GM12878 (cell line): ENCODE measurements at regions not wholly inside any gene's neighbourhood (a gene's known extent, or its start where the extent isn't known, plus 50 kb on each side); places are given as distances from the start of the nearest gene placed in this dataset.

Experiments
- ATAC-seq: fragments of 200-7000 bp; cut with Tn5 transposase; 3 replicates; pipeline ENCODE4 v1.9.1; 2020; ENCODE audit warnings: mild to moderate bottlenecking, moderate library complexity
- BruUV-seq: library from RNA; stranded (reverse); fragments of 400-500 nt; replicated peaks from 2 replicates; lab custom pipeline; 2021; lab: Mats Ljungman, UMichigan
- CTCF ChIA-PET: fragments of 300-600 bp; sonication (Branson Sonifier 250); formaldehyde crosslinking; extraction: SDS; loops from one replicate; lab custom pipeline; 2021; ENCODE audit warnings: inconsistent platforms; lab: Yijun Ruan, JAX
- POLR2A ChIA-PET: fragments of 350-600 bp; formaldehyde crosslinking; extraction: SDS; loops from one replicate; lab custom pipeline; 2021; ENCODE audit warnings: inconsistent platforms; lab: Charles Lee
- RAD21 ChIA-PET: fragments of 300-600 bp; sonication (Branson Sonifier 250); formaldehyde crosslinking; loops from one replicate; lab custom pipeline; 2023; ENCODE audit warnings: antibody characterized with exemption; ENCODE audit not compliant: unreplicated experiment; lab: Charles Lee
- SMC1A ChIA-PET: fragments of 300-600 bp; sonication (Branson Sonifier 250); formaldehyde crosslinking; loops from one replicate; lab custom pipeline; 2023; ENCODE audit not compliant: unreplicated experiment, uncharacterized antibody; lab: Charles Lee
- DNase-seq: peaks from one replicate; pipeline ENCODE4 v3.0.0-alpha.2; 2011; ENCODE audit warnings: low read depth, low spot score
- FAIRE-seq: peaks from 3 replicates; lab custom pipeline; 2011; peaks lifted over from hg19 to GRCh38; lab: Jason Lieb, UNC
- H2AFZ ChIP-seq: 2 replicates; pipeline ENCODE4 v1.6.0; 2011; ENCODE audit warnings: low read depth, low read length, control low read depth; ENCODE audit not compliant: control insufficient read depth
- H3K27ac ChIP-seq: 2 replicates; pipeline ENCODE4 v1.5.1; 2011; ENCODE audit warnings: control low read depth; ENCODE audit not compliant: control insufficient read depth, insufficient read depth
- H3K27me3 ChIP-seq, 2 experiments: replicated peaks in 1 of 2; 2 replicates each; pipeline versions ENCODE4 v1.6.0 to v1.6.1; 2011; ENCODE audit warnings: low read length in 1 of 2; ENCODE audit not compliant: control insufficient read depth in 2 of 2, insufficient read depth in 2 of 2
- H3K36me3 ChIP-seq, 2 experiments: 2 replicates each; pipeline ENCODE4 v1.5.1; 2011; ENCODE audit warnings: low read length in 1 of 2; ENCODE audit not compliant: control insufficient read depth in 2 of 2, insufficient read depth in 2 of 2
- H3K4me1 ChIP-seq: 2 replicates; pipeline ENCODE4 v1.6.1; 2011; ENCODE audit warnings: mild to moderate bottlenecking, low read length, moderate library complexity, mixed read lengths; ENCODE audit not compliant: control insufficient read depth, insufficient read depth
- H3K4me2 ChIP-seq: 2 replicates; pipeline ENCODE4 v1.6.0; 2011; ENCODE audit warnings: control low read depth; ENCODE audit not compliant: control insufficient read depth, insufficient read depth
- H3K4me3 ChIP-seq: fragments of 200-600 bp; sonication (generic); 2 replicates; pipeline ENCODE4 v1.5.1; 2016
- H3K79me2 ChIP-seq: 2 replicates; pipeline ENCODE4 v1.6.0; 2011; ENCODE audit warnings: low read length; ENCODE audit not compliant: control insufficient read depth, insufficient read depth
- H3K9ac ChIP-seq: 2 replicates; pipeline ENCODE4 v1.8.0; 2011; ENCODE audit warnings: low read length, control low read depth, mixed read lengths; ENCODE audit not compliant: control insufficient read depth, insufficient read depth
- H3K9me3 ChIP-seq: replicated peaks from 3 replicates; pipeline ENCODE4 v1.5.1; 2011; ENCODE audit warnings: mild to moderate bottlenecking, low read length; ENCODE audit not compliant: control insufficient read depth, insufficient read depth
- H4K20me1 ChIP-seq: 2 replicates; pipeline ENCODE4 v1.6.0; 2011; ENCODE audit not compliant: control insufficient read depth, insufficient read depth
- ATF7 ChIP-seq: fragments of 450-650 bp; IDR thresholded peaks from 2 replicates; pipeline ENCODE4 v1.6.1; 2016; ENCODE audit warnings: low read depth, mild to moderate bottlenecking
- BCL3 ChIP-seq: IDR thresholded peaks from 2 replicates; pipeline ENCODE4 v1.6.1; 2011; ENCODE audit warnings: borderline replicate concordance, low read depth, mild to moderate bottlenecking, moderate library complexity, low read length; ENCODE audit not compliant: insufficient read depth, poor library complexity, severe bottlenecking
- CEBPB ChIP-seq, 2 experiments: fragments of 150-350 bp in 1 of 2; IDR thresholded peaks; 2 replicates each; pipeline ENCODE4 v1.6.1; 2012 to 2014; ENCODE audit warnings: low read depth in 2 of 2, low read length in 2 of 2, borderline replicate concordance in 1 of 2, inconsistent platforms in 1 of 2
- CHD2 ChIP-seq: IDR thresholded peaks from 2 replicates; pipeline ENCODE4 v1.6.1; 2011; ENCODE audit warnings: low read depth, low read length, improper control_type of control experiment, borderline replicate concordance
- E2F4 ChIP-seq: IDR thresholded peaks from 2 replicates; pipeline ENCODE4 v1.6.1; 2012; ENCODE audit warnings: low read depth, low read length, improper control_type of control experiment
- EP300 ChIP-seq, 2 experiments: fragments of 150-350 bp in 1 of 2; IDR thresholded peaks; 2 replicates each; pipeline ENCODE4 v1.6.1; 2011 to 2012; ENCODE audit warnings: low read depth in 2 of 2, low read length in 2 of 2, borderline replicate concordance in 1 of 2, improper control_type of control experiment in 1 of 2, inconsistent platforms in 1 of 2; ENCODE audit not compliant: control insufficient read depth in 1 of 2
- JUNB ChIP-seq: IDR thresholded peaks from 2 replicates; pipeline ENCODE4 v1.6.1; 2016; ENCODE audit warnings: antibody characterized with exemption, mild to moderate bottlenecking
- MLLT1 ChIP-seq: fragments of 450-650 bp; IDR thresholded peaks from 2 replicates; pipeline ENCODE4 v1.6.1; 2016; ENCODE audit warnings: mild to moderate bottlenecking
- MTA2 ChIP-seq: fragments of 450-650 bp; IDR thresholded peaks from 2 replicates; pipeline ENCODE4 v1.6.1; 2016; ENCODE audit warnings: low read depth, mild to moderate bottlenecking, moderate library complexity
- NFYA ChIP-seq: IDR thresholded peaks from 2 replicates; pipeline ENCODE4 v1.6.1; 2011; ENCODE audit warnings: low read depth, mild to moderate bottlenecking, low read length, improper control_type of control experiment, borderline replicate concordance
- PML ChIP-seq: IDR thresholded peaks from 2 replicates; pipeline ENCODE4 v1.6.1; 2012; ENCODE audit warnings: low read length, inconsistent platforms
- POLR2AphosphoS2 ChIP-seq: IDR thresholded peaks from 2 replicates; pipeline ENCODE4 v1.6.1; 2011; ENCODE audit warnings: low read depth, mild to moderate bottlenecking, low read length, improper control_type of control experiment, moderate library complexity
- TCF12 ChIP-seq: IDR thresholded peaks from 2 replicates; pipeline ENCODE4 v1.6.1; 2011; ENCODE audit warnings: low read depth, mild to moderate bottlenecking, low read length
- ZBTB40 ChIP-seq: fragments of 450-650 bp; IDR thresholded peaks from 2 replicates; pipeline ENCODE4 v1.6.1; 2016; ENCODE audit warnings: mild to moderate bottlenecking, moderate library complexity, borderline replicate concordance
- in situ Hi-C: fragments of 300-500 bp; cut with MboI; formaldehyde crosslinking; loops from 9 replicates; pipeline ENCODE4 v1.14.3; 2018; ENCODE audit warnings: mixed read lengths
- intact Hi-C: fragments of 100-400 bp; cut with micrococcal nuclease; formaldehyde crosslinking; loops from one replicate; pipeline ENCODE4 v1.14.2; 2022; ENCODE audit not compliant: unreplicated experiment

GRCh38 chr9:38286766-38287165 is 105.7 kb upstream of the ALDH1B1 start (continued):
- TF ChIP-seq TCF12 (no peak), PML (no peak), BCL3 (no peak), EP300 (IDR thresholded peaks at IDR 0.05; ENCODE audit: borderline replicate concordance in 1 of 2, control insufficient read depth in 1 of 2, low read depth in 2 of 2, low read length in 2 of 2) (no peak), MTA2 (no peak), MLLT1 (no peak), ATF7 (no peak)

GRCh38 chr9:38286357-38286756 is 106.1 kb upstream of the ALDH1B1 start:
- DNase-seq = no peak
- Histone ChIP-seq H3K4me2 (no peak overlapping the region), H2AFZ (no peak overlapping the region), H4K20me1 (no peaks in the 10 kb centered on the region), H3K9ac (no peak overlapping the region), H3K27ac (no peak overlapping the region), H3K9me3 (no peaks in the 10 kb centered on the region), H3K4me3 (no peak overlapping the region), H3K79me2 (no peaks in the 10 kb centered on the region), H3K27me3 (peaks cover 0 to 4% of the 10 kb centered on the region in 2 experiments; a peak in 2 of 4 replicates), H3K36me3 (no peaks in the 10 kb centered on the region), H3K4me1 (no peaks in the 10 kb centered on the region)
- POLR2A ChIA-PET = no interaction called here
- no peak for ATAC-seq
- in situ Hi-C loops (no loop called here), intact Hi-C loops (no loop called here)
- CTCF ChIA-PET = interaction anchor here (1.0 kb wide), 1 partner anchor 73 kb away, joined by 3 read pairs; no protein-coding TSS in a partner anchor
- RAD21 ChIA-PET = no interaction called here
- no TSS peak for BruUV-seq
- no peak for FAIRE-seq
- SMC1A ChIA-PET = interaction anchor here (0.9 to 1.6 kb wide), 5 partner anchors 11 to 145 kb away, joined by 3 to 5 read pairs (median 3); no protein-coding TSS in a partner anchor
- no peak for TF ChIP-seq E2F4
- no peak for TF ChIP-seq ZBTB40
- no peak for TF ChIP-seq CEBPB (IDR thresholded peaks at IDR 0.05; ENCODE audit: borderline replicate concordance in 1 of 2, low read depth in 2 of 2, low read length in 2 of 2)
- no peak for TF ChIP-seq JUNB
- no peak for TF ChIP-seq CHD2
- TF ChIP-seq NFYA = no peak
- TF ChIP-seq POLR2AphosphoS2 = no peak
